Suprapubic skin (tissue), 3 donors: ENCODE measurements at regions not wholly inside any gene's neighbourhood (a gene's known extent, or its start where the extent isn't known, plus 50 kb on each side); places are given as distances from the start of the nearest gene placed in this dataset.

Source experiments
- EP300 ChIP-seq: sonication (generic); formaldehyde crosslinking; IDR thresholded peaks from one replicate; pipeline ENCODE4 v1.6.1; 2017; ENCODE audit warnings: antibody characterized with exemption
- POLR2A ChIP-seq, 2 donors: fragments of 450-650 bp; IDR thresholded peaks; one replicate each; pipeline ENCODE4 v1.6.1; 2017; ENCODE audit warnings: antibody characterized with exemption in 2 of 2, mild to moderate bottlenecking in 2 of 2, moderate library complexity in 2 of 2
- TF ChIP-seq, protein P1 (sequence below), 2 donors: fragments of 200-600 bp in 1 of 2; fragments of 450-650 bp in 1 of 2; sonication (generic) in 1 of 2; IDR thresholded peaks; one replicate each; pipeline ENCODE4 v1.5.1; 2016 to 2019; ENCODE audit warnings: antibody characterized with exemption in 2 of 2, mild to moderate bottlenecking in 1 of 2, moderate library complexity in 1 of 2

- TF ChIP-seq, protein P1, sequence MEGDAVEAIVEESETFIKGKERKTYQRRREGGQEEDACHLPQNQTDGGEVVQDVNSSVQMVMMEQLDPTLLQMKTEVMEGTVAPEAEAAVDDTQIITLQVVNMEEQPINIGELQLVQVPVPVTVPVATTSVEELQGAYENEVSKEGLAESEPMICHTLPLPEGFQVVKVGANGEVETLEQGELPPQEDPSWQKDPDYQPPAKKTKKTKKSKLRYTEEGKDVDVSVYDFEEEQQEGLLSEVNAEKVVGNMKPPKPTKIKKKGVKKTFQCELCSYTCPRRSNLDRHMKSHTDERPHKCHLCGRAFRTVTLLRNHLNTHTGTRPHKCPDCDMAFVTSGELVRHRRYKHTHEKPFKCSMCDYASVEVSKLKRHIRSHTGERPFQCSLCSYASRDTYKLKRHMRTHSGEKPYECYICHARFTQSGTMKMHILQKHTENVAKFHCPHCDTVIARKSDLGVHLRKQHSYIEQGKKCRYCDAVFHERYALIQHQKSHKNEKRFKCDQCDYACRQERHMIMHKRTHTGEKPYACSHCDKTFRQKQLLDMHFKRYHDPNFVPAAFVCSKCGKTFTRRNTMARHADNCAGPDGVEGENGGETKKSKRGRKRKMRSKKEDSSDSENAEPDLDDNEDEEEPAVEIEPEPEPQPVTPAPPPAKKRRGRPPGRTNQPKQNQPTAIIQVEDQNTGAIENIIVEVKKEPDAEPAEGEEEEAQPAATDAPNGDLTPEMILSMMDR (IDR thresholded peaks at IDR 0.05), result no peak
- TF ChIP-seq POLR2A (IDR thresholded peaks at IDR 0.05) (no peak), EP300 (no peak)
Measured at GRCh38 chr22:49505337-49506009, 322.2 kb downstream of the BRD1 start.
